HL-60/S4 treated with phorbol 12-myristate 13-acetate at 8.2 ng/mL for 4 days and 3 days (cell line): ENCODE measurements at regions not wholly inside any gene's neighbourhood (a gene's known extent, or its start where the extent isn't known, plus 50 kb on each side); places are given as distances from the start of the nearest gene placed in this dataset.

Source experiments
- in situ Hi-C: fragments of 300-500 bp; cut with MboI; formaldehyde crosslinking; loops from 2 replicates; pipeline ENCODE4 v1.15.0; 2022; ENCODE audit warnings: low sequenced_read_pairs

DNA sequence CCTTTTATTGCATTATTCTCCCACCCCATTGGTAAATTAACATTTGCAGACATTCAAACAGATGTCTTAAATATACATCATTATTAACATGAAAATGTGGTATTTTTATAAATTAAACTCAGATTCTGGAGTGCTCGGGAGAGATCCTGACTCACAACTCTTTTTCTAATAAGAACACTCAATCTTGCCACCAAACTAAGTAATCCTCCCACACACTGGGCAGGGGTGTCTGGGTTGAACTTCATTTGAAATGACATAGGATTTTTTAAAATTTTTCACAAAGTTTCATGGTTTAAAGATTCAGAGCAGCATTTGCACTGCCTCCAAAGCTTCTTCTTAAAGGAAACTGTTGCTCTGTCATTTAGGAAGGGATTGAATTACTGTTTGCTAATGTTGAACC lies 754.3 kb downstream of the MECOM start:
- in situ Hi-C loops: no loop called here

DNA sequence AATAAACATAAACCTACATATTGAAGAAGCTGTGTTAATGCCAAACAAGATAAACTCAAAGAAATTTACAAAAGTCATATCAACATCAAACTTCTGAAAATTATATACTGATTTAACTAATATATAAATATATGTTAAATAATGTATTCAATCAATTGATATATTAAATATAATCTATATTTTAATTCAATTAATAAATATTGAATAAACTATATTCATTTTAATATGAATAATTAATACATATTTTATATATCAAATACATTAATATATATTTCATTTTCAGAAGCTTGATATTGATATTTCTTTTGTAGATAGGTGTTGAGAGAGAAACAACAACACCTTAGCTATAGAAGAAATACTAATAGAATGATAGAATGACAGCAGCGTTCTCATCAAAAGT lies 768.1 kb downstream of the MECOM start:
- in situ Hi-C loops: no loop called here

DNA sequence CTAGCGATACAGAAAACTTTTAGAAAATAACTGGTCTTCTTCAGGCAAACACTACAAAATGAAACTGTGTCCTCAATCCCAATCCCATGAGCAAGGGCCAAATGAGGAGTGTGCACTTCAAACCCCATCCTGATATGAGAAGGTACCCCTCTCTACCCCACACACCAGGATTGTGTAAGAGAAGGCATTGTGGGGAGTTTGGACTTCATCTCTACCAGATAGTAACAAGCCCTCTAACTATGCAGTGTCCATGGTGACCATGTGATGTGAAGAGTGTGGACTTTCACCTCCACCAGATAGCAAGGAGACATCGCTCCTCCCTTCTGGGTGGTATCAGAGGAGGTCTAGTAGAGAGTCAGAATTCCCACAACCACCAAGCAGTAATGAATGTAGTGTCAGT lies 769.3 kb downstream of the MECOM start:
- in situ Hi-C loops: no loop called here

DNA sequence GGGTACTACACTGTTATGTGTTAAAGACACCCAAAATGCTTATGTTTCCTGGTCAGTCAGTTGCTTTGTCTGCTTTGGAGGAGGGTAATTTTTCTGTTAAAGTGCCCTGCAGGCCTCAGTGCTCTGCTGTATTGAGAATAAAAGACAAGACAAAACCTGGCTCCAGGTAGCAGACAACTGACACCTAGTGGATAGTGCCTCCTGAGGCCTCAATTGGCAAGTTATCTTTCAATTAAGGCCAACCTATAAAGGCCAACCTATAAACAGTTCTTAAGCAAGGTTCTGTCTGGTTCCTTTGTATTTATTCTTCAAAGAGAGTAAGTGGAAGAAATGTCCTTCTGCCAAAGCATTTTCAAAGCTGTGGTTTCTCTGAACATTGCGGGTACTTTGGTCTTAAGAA lies 773.8 kb downstream of the MECOM start:
- in situ Hi-C loops: no loop called here

DNA sequence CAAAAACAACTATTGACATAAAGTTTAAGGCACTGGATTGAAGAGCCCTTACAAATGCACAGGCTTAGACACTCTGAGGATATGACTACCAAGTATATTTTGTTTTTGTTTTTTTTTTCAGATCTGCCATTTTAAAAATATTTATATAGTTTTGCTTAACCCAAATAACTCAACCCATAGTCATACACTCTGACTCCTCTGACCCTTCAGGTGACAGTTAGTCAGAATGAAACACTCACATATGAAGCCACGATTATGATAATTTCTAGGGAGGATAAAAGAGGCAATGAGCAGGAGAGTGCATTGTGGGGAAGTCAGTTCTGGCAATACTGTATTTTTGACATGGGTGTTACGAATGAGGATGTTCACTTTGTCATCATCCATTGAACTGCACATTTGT lies 774.7 kb downstream of the MECOM start:
- in situ Hi-C loops: no loop called here

DNA sequence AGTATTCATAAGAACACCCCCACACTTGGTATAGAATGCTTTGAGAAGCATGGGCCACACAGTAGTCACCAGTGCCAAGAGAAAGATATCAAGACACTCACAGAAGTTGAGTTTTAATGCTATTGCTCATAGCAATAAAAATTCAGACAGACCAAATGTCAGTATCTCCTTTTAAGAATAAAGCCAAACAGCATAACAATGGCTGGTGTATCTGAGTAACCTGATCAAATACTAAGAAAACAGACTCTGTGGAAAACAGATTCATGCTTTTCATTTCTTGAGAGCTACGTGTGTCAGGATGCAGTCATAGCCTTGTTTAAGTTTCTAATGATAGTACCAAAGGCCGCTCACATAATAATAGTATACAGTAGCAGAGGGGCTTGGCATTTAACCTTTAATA lies 778.5 kb downstream of the MECOM start:
- in situ Hi-C loops: no loop called here

DNA sequence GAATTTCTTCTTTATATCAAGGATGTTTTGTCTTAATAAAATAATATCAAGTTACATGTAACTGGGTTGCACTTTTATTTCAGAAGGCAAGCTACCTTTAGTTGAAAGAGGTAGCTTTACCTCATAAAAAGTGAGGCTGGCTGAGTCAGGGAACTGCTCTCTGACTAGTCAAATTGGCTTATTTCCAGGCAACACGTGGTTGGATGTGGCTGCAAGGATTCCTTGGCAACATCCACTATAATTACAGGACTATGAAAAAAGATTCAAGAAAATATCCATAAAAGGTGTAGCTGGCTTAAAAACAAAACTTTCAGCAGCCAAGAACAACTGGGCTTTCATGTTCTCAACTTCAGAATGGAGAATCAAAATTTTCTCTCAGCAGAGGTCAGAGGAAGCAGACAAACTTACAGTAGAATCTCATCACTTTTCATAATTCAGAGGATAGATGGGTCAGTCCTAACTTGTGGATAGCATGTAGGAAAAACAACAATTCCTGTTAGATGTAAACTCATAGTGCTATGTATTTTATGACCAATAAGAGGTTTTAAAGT lies 779.1 kb downstream of the MECOM start:
- in situ Hi-C loops: no loop called here

DNA sequence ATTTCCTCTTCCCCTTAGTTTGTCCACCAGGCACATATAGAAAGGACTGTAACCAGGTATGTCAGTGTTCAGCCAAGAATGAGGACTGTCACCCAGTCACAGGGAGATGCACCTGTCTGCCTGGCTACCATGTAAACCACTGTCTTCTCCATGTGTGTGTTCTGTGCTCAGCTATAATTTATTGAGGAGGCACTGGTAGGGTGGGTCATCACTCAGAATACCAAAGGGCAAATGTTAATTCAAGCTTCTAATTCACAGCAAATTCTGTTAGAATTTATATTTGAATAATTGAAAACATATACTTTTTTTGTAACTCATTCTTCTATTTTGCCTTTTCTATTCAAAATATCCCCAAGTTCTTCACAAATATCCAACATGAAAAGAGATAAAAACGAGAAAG lies 780.4 kb downstream of the MECOM start:
- in situ Hi-C loops: no loop called here

DNA sequence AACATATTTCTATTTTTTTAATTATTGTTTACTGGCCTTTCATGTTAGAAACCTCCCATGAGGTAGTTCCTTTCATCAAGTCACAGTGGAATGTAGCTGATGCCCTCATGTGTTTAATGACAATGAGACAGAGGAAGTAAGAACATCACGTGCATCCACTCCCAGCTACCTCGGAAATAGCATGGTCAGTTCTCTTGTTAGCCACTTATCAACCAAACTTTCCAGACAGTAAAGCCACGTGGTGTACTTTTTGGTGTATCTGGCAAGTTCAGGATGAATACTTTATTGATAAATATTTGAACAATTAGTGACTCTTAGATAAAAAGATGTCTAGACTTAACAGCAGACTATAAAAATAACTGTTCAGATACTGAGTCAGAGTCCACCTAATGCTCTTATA lies 781.7 kb downstream of the MECOM start:
- in situ Hi-C loops: no loop called here

DNA sequence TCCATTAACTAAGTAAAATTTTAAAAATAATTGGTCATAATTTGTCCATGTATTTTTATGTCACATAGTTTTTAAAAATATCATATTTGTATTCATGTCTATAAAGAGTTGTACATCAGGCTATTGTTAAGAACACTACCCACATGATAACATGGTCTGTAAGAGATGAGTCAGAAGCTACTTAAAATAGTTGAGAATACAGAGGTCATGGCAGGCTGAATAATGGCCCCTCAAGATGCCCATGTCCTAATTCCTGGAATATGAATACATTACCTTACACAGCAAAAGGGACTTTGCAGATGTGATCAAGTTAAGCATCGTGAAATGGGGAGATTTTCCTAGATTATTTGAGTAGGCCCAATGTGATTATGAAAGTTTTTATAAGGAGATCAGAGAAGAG lies 782.9 kb upstream of the GOLIM4 start:
- in situ Hi-C loops: no loop called here

DNA sequence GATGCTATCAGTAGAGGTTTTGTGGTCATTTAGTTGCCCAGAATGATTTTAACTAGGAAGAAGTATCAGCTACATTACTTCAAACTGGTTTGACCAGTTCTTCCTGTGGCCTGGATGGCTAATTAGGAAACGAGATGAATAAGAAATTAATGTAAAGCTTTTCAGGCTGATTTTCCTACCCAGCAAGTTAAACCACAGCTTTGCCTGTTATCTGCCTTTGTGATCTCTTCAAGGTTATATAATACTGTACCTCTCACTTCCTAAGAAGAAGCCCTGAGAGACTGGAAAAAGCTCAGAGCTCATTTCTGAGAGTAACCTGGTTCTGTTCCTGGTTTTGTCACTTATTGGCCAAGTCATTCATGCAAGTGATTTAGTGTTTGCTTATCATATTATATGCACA lies 782.2 kb upstream of the GOLIM4 start:
- in situ Hi-C loops: no loop called here

DNA sequence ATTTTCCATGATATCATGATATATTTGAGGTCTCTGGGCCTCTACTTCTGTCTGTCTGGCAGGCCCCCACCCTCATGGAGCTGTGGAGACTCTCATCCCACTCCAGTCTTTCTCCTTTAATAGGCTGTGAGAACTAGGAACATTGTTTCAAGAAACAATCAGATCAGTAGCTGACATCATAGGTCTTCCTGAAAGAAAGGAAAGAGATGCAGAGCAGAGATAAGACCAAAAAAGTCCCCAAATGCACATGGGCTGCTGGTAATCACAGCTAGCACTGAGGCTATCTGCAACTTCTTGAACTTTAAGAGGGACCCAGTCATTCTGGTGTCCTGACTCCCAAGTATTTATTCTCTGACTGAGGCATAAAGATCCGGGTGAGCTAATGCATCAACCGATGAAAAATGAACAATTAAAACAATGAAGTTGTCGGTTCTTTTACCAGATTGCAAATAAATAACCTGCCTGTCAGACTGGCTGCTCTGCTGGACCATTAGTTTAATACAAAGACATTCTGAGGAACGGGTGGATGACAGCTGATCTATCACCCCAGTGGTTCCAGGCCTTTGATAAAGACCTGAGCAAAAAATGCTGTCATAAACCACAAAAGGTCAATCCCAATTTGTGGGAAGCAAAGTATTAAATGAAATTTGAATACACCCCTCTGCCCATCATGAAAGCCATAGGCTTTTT lies 780.8 kb upstream of the GOLIM4 start:
- in situ Hi-C loops: no loop called here

DNA sequence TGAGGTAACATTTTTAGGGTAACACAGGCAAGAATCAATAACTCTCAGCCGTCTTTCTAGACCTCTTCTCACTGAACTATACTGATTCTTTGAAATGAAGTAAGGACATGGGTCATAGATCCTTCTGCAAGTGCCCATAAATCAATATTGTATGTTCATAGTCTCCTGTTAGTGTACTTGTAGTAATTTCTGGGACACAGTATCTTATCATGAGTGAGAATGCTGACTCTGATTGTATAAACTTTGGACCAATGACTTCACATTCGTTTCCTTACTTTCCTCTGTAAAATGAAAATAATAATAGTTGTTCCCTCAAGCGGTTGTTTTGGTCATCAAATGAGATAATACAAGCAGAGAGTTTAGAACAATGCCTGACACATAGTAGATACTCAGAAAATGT lies 777.1 kb upstream of the GOLIM4 start:
- in situ Hi-C loops: no loop called here

DNA sequence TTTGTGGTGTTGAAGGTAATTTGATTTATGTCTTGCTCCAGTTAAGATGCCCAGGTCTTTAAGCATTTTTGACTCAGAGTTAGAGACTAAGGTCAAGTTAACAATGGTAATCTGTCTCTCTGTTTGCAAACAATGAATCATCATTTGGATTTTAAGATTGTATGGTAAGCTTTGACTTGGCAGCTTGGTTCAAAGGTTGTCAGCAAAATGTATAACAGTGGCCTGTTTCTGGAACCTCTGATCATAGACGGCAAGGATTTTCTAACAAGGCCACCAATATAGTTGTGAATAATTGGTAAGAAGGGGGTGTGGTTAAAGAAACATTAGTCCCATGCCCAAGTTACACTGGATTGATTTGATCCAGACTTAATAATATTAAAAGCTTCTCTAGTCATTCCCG lies 775.2 kb upstream of the GOLIM4 start:
- in situ Hi-C loops: no loop called here

DNA sequence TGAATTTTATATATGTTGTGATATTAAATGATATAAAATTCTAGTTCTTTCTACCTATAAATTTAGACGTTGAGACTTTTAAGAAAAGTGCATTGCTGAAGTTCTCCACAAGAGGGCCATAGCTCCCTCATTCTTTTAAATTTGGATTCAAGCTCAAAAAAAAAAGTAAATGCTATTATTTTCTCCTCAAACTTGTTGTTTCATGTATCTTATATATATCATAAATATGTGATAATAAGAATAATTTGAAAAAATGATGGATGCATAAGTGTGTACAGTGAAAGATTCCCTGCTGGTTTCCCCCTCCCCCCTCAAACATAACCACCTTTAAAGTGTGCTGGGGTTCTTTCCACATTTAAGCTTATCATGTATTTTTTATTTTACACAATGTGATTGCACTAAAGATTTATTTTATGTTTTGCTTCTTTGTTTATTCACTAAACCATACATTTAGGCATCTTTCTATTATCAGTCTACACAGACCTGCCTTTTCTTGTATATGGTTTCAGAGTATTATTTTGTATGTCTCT lies 769.4 kb upstream of the GOLIM4 start:
- in situ Hi-C loops: no loop called here

DNA sequence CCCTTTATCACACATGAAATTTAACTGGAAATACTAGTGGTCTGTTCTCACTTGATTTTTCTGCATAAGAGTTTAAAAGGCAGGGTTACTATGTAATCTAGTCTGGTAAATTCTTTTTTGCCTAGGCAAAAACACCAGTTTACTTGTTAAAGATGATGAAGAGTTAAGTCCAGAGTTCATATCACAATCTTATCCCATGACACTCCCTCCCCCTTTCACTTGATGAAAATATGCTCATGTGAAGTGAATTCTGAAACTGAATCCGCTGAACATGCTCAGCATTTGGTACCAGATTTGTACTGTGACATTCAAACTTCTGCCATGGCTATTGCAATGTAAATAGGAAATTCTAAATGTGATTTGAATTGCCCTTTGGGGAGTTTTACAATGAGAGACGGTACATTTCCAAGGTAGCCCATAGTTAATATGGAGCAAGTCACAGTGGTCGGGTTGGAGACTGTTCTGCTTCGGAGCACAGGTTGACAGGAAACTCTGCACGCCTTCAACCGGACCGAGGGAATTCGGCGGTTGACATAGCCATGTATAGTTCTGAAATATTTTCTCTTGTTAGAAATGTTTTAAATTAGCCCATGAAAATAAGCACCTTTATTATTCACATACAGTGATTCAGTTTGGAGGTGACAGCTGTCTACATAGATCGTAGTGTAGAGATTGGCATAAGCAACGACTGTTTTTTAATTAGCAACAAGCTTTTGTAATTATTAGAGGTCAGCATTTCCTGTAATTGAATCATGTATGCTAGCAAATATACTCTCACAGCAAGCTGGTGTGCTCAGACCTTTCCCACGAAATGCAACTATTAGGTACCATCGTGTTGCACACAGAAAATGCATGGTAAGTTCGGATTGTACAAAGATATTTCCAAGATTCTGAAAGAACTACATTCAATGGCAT lies 768.6 kb upstream of the GOLIM4 start:
- in situ Hi-C loops: no loop called here

DNA sequence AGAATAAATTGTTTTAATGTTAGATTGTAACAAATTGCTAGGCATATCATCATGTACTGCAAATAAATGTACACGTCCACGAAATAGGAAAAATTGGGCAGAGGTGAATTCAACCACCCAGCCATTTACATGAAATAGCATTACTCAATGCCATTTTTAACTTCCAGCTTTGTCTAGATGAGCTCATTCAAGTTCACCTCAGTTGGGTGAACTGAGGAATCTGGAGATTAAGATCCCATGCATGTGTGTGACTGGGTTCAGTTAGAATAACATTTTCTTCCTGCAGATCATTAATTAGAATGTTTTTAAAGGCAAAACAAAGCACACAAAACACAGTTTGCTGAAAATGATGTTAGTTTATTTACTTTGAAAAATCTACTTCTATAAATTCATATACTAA lies 767.8 kb upstream of the GOLIM4 start:
- in situ Hi-C loops: no loop called here

DNA sequence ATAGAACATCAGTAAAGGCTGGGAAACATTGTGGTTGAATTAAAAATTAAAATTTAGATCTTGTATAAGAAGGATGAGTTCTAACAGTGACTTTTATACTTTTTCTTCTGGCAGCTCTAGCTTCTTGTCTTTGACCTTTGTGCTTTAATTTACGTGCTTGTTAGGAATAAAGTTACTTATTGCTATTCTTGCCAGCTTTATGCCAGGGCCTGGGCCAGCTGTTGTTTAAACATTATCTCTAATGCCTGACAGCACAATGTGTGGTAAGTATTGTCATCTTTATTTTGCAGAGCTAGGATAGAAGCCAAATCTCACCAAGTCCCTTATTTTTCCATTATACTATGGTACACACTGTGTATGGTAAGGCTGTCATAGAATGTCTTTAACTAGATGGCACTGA lies 766.7 kb upstream of the GOLIM4 start:
- in situ Hi-C loops: no loop called here

DNA sequence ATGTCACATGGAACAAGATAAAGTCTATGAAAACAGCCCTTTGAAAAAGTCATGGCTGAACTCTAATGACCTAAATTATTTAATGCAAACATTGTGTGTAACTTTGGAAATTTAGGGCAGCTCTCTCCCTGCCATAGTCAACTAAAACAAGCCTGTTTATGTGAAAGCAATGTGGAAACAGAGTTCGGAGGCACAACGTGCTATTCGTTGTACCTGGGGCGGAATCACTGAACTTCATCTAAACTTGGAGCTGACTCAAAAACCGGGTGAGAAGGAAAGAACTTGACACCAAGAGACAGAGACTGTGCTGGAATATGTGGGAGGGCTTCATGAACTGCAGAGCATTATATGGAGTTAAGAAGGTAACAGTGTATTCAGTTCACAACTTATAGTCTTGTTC lies 764.9 kb upstream of the GOLIM4 start:
- in situ Hi-C loops: no loop called here

DNA sequence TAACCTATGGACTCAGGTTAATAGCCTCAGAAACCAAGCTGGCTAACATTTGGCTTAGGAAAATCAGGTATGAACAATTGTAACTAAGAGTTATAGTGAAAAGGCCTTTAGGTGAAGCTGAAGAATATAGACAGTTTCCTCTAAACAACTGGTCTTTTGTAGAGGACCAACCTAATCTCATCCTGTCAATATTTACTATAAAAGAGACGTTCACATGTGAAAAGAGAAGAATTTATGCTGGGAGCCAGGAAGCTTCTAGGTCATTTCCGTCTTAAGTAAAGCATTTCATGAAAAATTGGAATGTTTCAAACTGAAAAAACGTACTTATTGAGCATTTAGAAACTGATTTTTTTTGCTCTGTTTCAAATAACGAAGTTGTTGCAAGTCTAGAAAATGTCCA lies 764.3 kb upstream of the GOLIM4 start:
- in situ Hi-C loops: no loop called here

DNA sequence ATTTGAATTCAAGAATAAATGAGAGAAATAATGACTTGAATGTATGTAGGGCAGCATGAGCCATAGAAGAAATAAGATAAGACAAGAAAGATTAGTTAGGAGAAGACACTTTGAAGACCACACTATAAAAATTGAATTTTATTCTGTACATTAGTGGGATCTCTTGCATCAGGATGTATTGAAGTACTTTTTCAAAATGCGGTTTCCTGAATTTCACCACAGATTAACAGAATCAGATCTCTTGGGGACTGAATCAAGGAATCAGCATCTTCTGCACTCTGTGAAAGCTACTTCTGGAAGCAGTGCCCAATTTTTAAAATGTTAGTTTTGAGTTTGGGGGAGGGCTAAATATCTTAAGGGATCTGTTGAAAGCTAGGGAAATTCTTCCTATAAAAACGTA lies 763.9 kb upstream of the GOLIM4 start:
- in situ Hi-C loops: no loop called here

DNA sequence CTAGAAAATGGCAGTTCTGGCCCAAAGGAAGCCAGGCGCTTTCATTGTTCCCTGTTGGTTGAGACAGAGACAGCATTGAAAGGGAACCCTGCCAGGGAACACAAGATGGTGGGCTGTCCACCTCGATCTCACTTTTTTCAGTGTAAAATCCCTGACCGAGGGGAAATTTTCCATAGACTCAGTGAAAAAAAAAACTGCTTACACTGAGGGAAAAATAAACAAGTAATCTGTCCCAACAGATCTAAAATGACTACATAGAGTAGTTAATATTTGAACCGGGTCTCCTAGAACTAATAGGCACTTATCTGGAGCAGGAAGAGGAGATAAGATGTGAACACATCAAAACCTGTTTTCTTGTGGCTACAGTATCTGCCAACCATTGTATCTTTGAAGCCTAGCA lies 763.4 kb upstream of the GOLIM4 start:
- in situ Hi-C loops: no loop called here
